GM21390 (cell line): ENCODE measurements at regions not wholly inside any gene's neighbourhood (a gene's known extent, or its start where the extent isn't known, plus 50 kb on each side); places are given as distances from the start of the nearest gene placed in this dataset.
"Not testable (repeated sequence)": the region's sequence is repeated elsewhere in the genome, so short reads cannot be mapped to it uniquely, and the experiment has no call there.

Source experiments
- ATAC-seq: cut with Tn5 transposase; IDR thresholded peaks from one replicate; pipeline ENCODE4 v1.9.1; 2021; ENCODE audit not compliant: unreplicated experiment

- not testable (repeated sequence) for ATAC-seq
Measured at GRCh38 chr10:30703446-30703845, 73.9 kb upstream of the LYZL2 start.

- ATAC-seq = no peak
Measured at GRCh38 chr10:30702860-30703259, 73.3 kb upstream of the LYZL2 start.

GRCh38 chr10:30701451-30702173 is 72.1 kb upstream of the LYZL2 start:
- peak; percentile 59 for ATAC-seq

DNA sequence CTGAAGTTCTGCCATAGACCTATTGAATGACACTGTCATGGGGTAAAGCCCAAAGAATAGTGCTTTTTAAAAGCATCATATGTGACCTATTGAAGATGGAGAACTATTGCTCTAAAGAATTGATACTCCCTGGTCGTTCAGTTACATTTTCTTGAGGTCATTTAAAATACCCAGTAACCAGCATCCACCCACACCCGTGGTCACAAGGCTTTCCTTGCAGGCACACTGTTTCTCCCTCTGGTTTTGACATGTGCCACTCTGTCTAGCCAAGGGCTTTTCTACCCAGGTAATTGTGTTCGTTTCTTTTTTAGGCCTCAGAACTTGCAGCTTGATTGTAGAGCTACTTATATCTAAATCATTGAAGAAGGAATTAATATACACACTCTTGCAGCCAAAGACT is 68.3 kb upstream of the LYZL2 start:
- no peak for ATAC-seq

DNA sequence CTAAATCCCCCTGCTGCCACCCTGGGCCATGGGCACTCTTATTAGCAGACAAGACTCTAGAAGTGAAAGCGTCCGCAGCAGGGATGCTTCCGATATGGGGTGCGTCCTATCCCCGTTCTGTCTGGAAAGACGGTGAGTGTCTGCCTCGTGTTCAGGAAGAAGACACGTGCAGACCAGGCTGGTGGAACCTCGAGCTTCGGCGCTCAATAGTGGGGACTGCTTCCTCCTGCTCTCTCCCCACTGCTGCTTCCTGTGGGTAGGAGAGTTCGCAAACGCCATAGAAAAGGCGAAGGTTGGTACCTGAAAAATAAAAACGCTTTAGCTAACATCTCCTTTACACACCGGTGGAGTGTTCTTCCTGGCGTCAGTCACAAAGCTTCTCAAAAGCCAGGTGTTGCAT is 67.7 kb upstream of the LYZL2 start:
- not testable (repeated sequence) for ATAC-seq

GRCh38 chr10:30696416-30697185 is 67.0 kb upstream of the LYZL2 start:
- ATAC-seq = not testable (repeated sequence)

- not testable (repeated sequence) for ATAC-seq
Measured at GRCh38 chr10:30695481-30696236, 66.1 kb upstream of the LYZL2 start.

DNA sequence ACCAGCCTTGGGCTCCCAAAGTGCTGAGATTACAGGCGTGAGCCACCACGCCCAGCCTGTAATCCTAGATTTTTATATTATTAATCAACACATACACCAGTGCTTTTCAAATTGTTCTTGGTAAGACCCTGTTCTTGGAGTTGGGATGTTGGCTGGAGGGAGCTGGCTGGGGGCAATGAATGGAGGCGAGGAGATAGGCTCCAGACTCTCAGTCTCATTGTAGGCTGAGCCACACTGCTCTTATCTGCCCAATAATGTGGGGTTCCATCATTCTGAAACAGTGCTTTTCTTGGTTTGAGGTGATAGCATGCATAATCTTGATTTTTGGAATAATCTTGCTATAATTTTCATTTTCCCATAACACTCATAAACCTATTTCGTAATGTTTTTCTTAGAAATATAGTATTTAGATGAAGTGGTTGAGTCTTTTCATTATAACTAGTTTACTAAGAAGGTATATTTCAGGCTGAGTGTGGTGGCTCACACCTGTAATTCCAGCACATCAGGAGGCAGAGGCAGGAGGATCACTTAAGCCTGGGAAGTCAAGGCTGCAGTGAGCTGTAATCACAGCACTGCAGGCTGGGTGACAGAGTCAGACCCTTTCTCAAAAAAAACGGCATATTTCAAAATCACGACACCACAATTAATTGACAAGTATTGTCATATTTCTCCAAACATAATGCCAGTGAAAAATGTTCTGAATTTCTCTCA is 65.1 kb upstream of the LYZL2 start:
- no peak for ATAC-seq

- no peak for ATAC-seq
Measured at GRCh38 chr10:30691639-30692015, 62.1 kb upstream of the LYZL2 start.

DNA sequence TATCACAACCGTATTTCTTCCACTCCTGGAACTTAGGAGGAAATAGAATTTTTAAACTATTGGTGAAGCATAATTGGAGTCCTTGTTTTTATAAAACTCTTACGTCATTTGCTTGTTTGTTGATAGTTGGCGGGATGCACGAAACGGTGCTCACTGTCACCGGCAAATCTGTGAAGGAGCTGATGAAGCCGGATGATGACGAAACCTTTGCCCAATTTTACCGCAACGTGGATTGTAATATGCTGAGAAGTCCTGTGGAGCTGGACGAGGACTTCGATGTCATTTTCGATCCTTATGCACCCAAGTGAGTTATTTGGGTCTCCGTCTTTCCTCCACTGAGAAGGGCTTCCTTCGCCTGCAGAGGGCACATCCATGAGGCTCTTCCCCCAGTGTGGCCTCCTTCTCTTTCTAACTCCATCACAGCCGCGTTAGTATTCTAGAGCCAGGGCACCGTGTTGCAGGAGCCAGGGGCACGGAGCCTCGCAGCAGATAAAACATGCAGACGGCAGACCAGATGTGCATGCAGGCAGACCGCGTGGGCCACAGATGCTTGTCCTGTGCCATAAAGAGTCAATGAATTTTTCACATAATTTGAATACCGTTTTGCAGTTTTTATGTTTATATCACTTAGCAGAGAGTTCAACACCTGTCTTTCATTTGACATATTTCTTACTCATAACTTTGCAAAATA is 61.5 kb upstream of the LYZL2 start:
- ATAC-seq = not testable (repeated sequence)

DNA sequence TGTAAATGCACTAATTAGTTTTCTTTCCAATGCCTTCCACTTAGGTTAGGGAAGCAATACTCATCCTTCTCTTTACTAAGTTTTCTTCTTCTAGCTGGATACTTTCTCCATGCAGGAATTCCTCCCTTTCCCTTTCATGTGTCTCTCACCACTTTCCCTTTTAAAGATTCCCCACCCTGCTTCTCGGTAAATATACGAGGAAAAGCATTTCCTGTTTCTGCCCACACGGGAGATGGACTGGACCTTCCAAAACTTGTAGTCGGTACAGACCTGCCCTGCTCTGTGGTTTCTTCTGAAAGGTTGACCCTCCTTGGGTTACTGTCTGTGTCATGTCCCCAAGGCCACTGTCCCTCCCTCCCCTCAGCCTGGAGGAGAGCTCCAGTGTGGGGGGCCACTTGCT is 58.9 kb upstream of the LYZL2 start:
- no peak for ATAC-seq

- ATAC-seq = no peak
Measured at GRCh38 chr10:30687698-30688213, 58.2 kb upstream of the LYZL2 start.

DNA sequence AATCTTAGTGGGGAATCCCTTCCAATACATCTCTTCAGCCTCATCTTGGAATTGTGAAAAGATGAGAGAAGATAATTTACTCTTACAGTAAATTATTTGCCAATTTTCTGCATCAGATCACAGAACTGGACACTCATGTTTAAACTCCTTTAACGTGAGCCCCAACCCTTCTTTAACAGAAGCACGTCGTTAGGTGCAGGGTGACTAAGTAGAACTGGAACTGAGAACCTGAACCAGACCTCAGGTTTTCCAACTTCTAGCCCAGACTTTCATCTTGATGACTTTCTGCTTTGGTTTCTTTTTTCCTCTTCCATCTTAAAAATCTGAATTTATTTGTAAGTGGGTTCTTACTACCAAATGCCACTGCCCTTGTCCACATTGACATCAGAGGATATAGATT is 57.2 kb upstream of the LYZL2 start:
- no peak for ATAC-seq

DNA sequence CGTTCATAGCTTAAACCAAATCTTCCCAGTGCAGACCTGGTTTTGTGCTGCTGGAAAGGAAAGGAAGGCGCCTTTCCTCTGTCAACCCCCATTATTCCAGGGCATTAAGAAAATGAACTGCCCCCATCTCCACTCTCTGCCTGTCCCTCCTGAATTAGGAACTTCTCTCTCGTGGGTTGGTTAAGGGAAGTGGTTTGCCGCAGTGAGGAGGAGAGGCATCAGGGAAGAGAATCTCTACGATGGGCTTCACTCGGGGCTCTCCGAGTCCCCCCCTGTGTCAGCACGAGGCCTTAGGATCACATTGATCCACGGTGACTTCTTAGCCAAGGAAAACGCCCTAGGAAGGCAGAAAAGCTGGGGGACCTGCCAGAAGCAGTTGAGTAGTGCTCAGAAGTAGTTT is 53.9 kb upstream of the LYZL2 start:
- no peak for ATAC-seq

DNA sequence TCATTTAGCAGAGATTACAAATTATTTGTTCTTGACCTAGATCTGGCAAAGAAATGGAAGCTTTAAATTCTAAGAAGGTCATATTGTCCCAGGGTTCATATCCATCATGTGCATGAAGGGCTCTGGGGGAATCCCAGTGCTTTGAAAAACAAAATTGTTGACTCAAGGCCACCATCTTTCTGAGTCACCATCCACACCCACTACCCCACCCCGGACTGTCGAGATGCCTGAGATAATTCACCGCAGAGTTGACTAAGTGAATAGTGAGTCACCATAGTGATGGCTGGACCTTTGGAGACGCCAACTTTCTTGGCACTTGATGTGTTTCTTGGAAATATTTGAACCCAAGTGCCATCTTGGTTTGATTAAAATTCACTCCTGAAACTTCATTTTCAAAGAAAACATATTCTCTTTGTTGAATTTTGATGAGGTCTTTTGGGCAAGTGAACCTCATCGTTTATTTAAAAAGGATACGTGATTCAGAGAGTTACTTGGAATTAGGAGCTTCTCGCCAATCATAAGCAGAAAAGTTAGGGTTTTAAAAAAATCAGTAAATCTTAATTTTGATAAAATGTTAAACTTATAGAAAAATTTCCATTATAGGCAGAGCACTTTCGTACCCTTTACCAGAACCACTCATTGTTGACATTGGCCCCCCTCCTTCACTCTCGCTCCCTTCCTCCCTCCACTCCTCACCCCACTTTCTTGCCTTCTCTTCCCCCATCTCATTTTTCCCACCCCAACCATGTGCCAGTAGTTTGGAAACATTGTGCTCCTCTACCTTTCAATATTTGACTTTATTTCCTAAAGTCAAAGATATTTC is 53.0 kb upstream of the LYZL2 start:
- ATAC-seq = not testable (repeated sequence)

- ATAC-seq = no peak
Measured at GRCh38 chr10:30680908-30681307, 51.4 kb upstream of the LYZL2 start.
